HepG2 (cell line): ENCODE measurements at regions not wholly inside any gene's neighbourhood (a gene's known extent, or its start where the extent isn't known, plus 50 kb on each side); places are given as distances from the start of the nearest gene placed in this dataset.

Experiments used
- ATAC-seq: fragments of 200-7000 bp; cut with Tn5 transposase; 3 replicates; pipeline ENCODE4 v1.9.1; 2020; ENCODE audit warnings: mild to moderate bottlenecking, moderate library complexity
- BruUV-seq: library from RNA; stranded (reverse); fragments of 400-500 nt; replicated peaks from 2 replicates; lab custom pipeline; 2021; lab: Mats Ljungman, UMichigan
- CTCF ChIA-PET: fragments of 300-600 bp; formaldehyde crosslinking; extraction: SDS; loops from one replicate; lab custom pipeline; 2021; ENCODE audit warnings: low total read pairs, inconsistent platforms, low intra/inter-chr PET ratio; lab: Yijun Ruan, JAX
- POLR2A ChIA-PET: fragments of 350-600 bp; sonication (Branson Sonifier 250); formaldehyde crosslinking; loops from one replicate; lab custom pipeline; 2020; ENCODE audit warnings: antibody characterized with exemption, inconsistent platforms; lab: Yijun Ruan, JAX
- DNase-seq: peaks from one replicate; pipeline ENCODE4 v3.0.0-alpha.2; 2015; ENCODE audit warnings: low spot score
- FAIRE-seq: peaks from 3 replicates; lab custom pipeline; 2011; peaks lifted over from hg19 to GRCh38; lab: Jason Lieb, UNC
- H2AFZ ChIP-seq: one replicate; pipeline ENCODE4 v1.6.1; 2011; ENCODE audit warnings: low read length, inconsistent platforms
- H3K27ac ChIP-seq: fragments of 300-600 bp; 3 replicates; pipeline ENCODE4 v1.8.0; 2011; ENCODE audit warnings: mixed run types, mild to moderate bottlenecking, mixed read lengths, low read length, inconsistent platforms; ENCODE audit not compliant: insufficient read depth; ENCODE audit errors: extremely low read length
- H3K27me3 ChIP-seq, 2 experiments: fragments of 200-600 bp in 1 of 2; 2 replicates in 1 of 2; 3 replicates in 1 of 2; pipeline versions ENCODE4 v1.6.0 to v1.8.0; 2011; ENCODE audit warnings: low read length in 2 of 2, mild to moderate bottlenecking in 2 of 2, moderate library complexity in 2 of 2, inconsistent platforms in 1 of 2; ENCODE audit not compliant: insufficient read depth in 2 of 2, control insufficient read depth in 1 of 2
- H3K36me3 ChIP-seq, 2 experiments: fragments of 200-600 bp in 1 of 2; replicated peaks in 1 of 2; 2 replicates in 1 of 2; 3 replicates in 1 of 2; pipeline versions ENCODE4 v1.5.1 to v1.8.0; 2011; ENCODE audit warnings: low read length in 2 of 2, inconsistent platforms in 1 of 2; ENCODE audit not compliant: insufficient read depth in 2 of 2, control insufficient read depth in 1 of 2
- H3K4me1 ChIP-seq: 2 replicates; pipeline ENCODE4 v1.5.1; 2012; ENCODE audit warnings: low read length, inconsistent platforms; ENCODE audit not compliant: insufficient read depth
- H3K4me2 ChIP-seq: 2 replicates; pipeline ENCODE4 v1.6.0; 2011; ENCODE audit warnings: low read depth, low read length, inconsistent platforms
- H3K4me3 ChIP-seq, 3 experiments: fragments of 200-600 bp in 1 of 3; sonication (generic), shearing (Covaris generic) in 1 of 3; replicated peaks in 1 of 3; 2 replicates each; pipeline ENCODE4 v1.5.1; 2011 to 2016; ENCODE audit warnings: low read length in 3 of 3, inconsistent platforms in 2 of 3, low read depth in 2 of 3, mild to moderate bottlenecking in 2 of 3, control low read depth in 1 of 3, mixed read lengths in 1 of 3; ENCODE audit not compliant: insufficient read depth in 1 of 3
- H3K79me2 ChIP-seq: one replicate; pipeline ENCODE4 v1.6.1; 2011; ENCODE audit warnings: low read length, inconsistent platforms; ENCODE audit not compliant: insufficient read depth
- H3K9ac ChIP-seq: 2 replicates; pipeline ENCODE4 v1.6.0; 2011; ENCODE audit warnings: mild to moderate bottlenecking, low read depth, low read length, inconsistent platforms; ENCODE audit not compliant: insufficient read depth
- H3K9me3 ChIP-seq: 2 replicates; pipeline ENCODE4 v1.5.1; 2012; ENCODE audit warnings: mild to moderate bottlenecking, low read length
- H4K20me1 ChIP-seq: 2 replicates; pipeline ENCODE4 v1.6.0; 2011; ENCODE audit warnings: inconsistent platforms, mild to moderate bottlenecking, low read length, moderate library complexity; ENCODE audit not compliant: insufficient read depth
- HCFC1 ChIP-seq: fragments of 150-350 bp; IDR thresholded peaks from 2 replicates; pipeline ENCODE4 v1.6.1; 2014; ENCODE audit warnings: low read depth, low read length
- NFE2L1 ChIP-seq: sonication (generic); formaldehyde crosslinking; IDR thresholded peaks from 2 replicates; pipeline ENCODE4 v1.4.0; 2020; ENCODE audit warnings: missing genetic modification reagents, mild to moderate bottlenecking, borderline replicate concordance
- PAF1 ChIP-seq: IDR thresholded peaks from 2 replicates; pipeline ENCODE4 v1.6.1; 2016; ENCODE audit warnings: missing genetic modification reagents, missing compliant biosample characterization
- SIN3B ChIP-seq: fragments of 150-350 bp; IDR thresholded peaks from 2 replicates; pipeline ENCODE4 v1.6.1; 2014; ENCODE audit warnings: low read length
- SRSF9 ChIP-seq: fragments of 200-400 bp; formaldehyde crosslinking; IDR thresholded peaks from 2 replicates; pipeline ENCODE4 v1.6.1; 2018; ENCODE audit warnings: borderline replicate concordance, mild to moderate bottlenecking, low read depth, low read length; ENCODE audit not compliant: insufficient read depth, poor library complexity, severe bottlenecking
- TEAD2 ChIP-seq: sonication (generic); formaldehyde crosslinking; IDR thresholded peaks from 2 replicates; pipeline ENCODE4 v1.9.0; 2021; ENCODE audit warnings: missing genetic modification reagents
- THAP7 ChIP-seq: sonication (generic); formaldehyde crosslinking; IDR thresholded peaks from 2 replicates; pipeline ENCODE4 v1.8.1; 2023; ENCODE audit warnings: mild to moderate bottlenecking, missing genetic modification reagents
- YY1 ChIP-seq: IDR thresholded peaks from 2 replicates; pipeline ENCODE4 v1.6.1; 2011; ENCODE audit warnings: low read length, low read depth, moderate library complexity, mild to moderate bottlenecking; ENCODE audit not compliant: insufficient read depth, insufficient replicate concordance
- ZMAT3 ChIP-seq: sonication (generic); formaldehyde crosslinking; conservative IDR thresholded peaks from 2 replicates; pipeline ENCODE4 v1.7.0; 2021; ENCODE audit warnings: missing genetic modification reagents
- ZNF333 ChIP-seq: sonication (generic); formaldehyde crosslinking; IDR thresholded peaks from 2 replicates; pipeline ENCODE4 v1.4.0; 2020; ENCODE audit warnings: mild to moderate bottlenecking, missing genetic modification reagents, borderline replicate concordance
- ZNF382 ChIP-seq: sonication (generic); formaldehyde crosslinking; IDR thresholded peaks from 2 replicates; pipeline ENCODE4 v1.5.0; 2020; ENCODE audit warnings: missing genetic modification reagents, mild to moderate bottlenecking, borderline replicate concordance
- ZNF652 ChIP-seq: IDR thresholded peaks from 2 replicates; pipeline ENCODE4 v1.6.1; 2016; ENCODE audit warnings: low read depth, borderline replicate concordance
- WGBS: methylation state at CpG from one replicate; pipeline ENCODE4 v1.1.6; 2017; ENCODE audit warnings: low lambda C conversion rate; 5-methylcytosine and 5-hydroxymethylcytosine counted together
- in situ Hi-C: cut with HindIII; loops from 2 replicates; pipeline ENCODE4 v1.10.0; 2017; ENCODE audit warnings: low pct_unique_long_range_greater_than_20kb; ENCODE audit not compliant: extremely low pct_ligation_motif_present
- intact Hi-C: fragments of 100-400 bp; cut with micrococcal nuclease; formaldehyde crosslinking; loops from one replicate; pipeline ENCODE4 v1.10.0; 2022; ENCODE audit not compliant: unreplicated experiment

- TF ChIP-seq PAF1 (no peak), SIN3B (no peak), NFE2L1 (CRISPR knock-in tag) (no peak), ZMAT3 (CRISPR knock-in tag) (no peak), YY1 (no peak), ZNF333 (CRISPR knock-in tag) (no peak), ZNF382 (CRISPR knock-in tag) (no peak), HCFC1 (no peak), THAP7 (CRISPR knock-in tag) (no peak)
These were observed 165.6 kb downstream of the ABHD5 start (continued) for GRCh38 chr3:43856351-43856750.

DNA sequence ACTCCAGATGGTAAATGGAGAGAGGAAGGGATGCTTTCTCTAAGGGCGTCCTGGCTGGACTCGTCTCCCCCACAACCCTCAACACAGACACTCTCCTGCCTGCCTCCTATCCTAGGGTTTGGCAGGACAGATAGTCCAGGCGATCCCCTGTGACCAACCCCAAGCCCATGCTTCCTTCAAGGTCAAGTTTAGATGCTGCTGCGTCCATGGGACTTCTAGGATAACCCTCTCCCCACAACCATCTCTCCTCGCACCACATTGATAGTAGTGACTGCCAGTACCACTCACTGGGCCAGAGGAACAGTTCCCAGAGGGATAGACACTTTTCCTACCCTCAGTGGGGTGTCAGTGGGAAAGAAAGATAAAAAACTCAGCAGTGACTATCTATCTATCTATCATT is 166.0 kb downstream of the ABHD5 start:
- H3K79me2 ChIP-seq: no peaks in the 10 kb centered on the region
- no peaks in the 10 kb centered on the region for H4K20me1 ChIP-seq
- POLR2A ChIA-PET: no interaction called here
- TF ChIP-seq YY1 (no peak), ZNF652 (no peak), HCFC1 (no peak), SRSF9 (no peak), TEAD2 (CRISPR knock-in tag) (no peak)
- no peak overlapping the region for H3K9ac ChIP-seq
- H3K27ac ChIP-seq: no peak overlapping the region
- in situ Hi-C loops (loop anchor here (10.0 kb wide), 1 partner anchor 258 kb away; no protein-coding TSS in a partner anchor), intact Hi-C loops (loop anchor here (10.0 kb wide), 1 partner anchor 258 kb away; no protein-coding TSS in a partner anchor)
- BruUV-seq: no TSS peak
- H3K4me1 ChIP-seq: no peaks in the 10 kb centered on the region
- H3K27me3 ChIP-seq: peaks cover 2 to 9% of the 10 kb centered on the region in 2 experiments; a peak in 4 of 5 replicates
- CTCF ChIA-PET: no interaction called here
- H3K36me3 ChIP-seq: no peaks in the 10 kb centered on the region
- H3K4me3 ChIP-seq: no peak overlapping the region
- FAIRE-seq (no peak), ATAC-seq (no peak), DNase-seq (no peak)
- no peaks in the 10 kb centered on the region for H3K9me3 ChIP-seq
- 0% methylated on average over 3 of the region's 5 CpGs for WGBS
- H3K4me2 ChIP-seq: no peak overlapping the region
- no peak overlapping the region for H2AFZ ChIP-seq
